OCI-LY1 (cell line): ENCODE measurements at regions not wholly inside any gene's neighbourhood (a gene's known extent, or its start where the extent isn't known, plus 50 kb on each side); places are given as distances from the start of the nearest gene placed in this dataset.

Source experiments
- H2AFZ ChIP-seq: fragments of 200-600 bp; sonication (generic), shearing (Covaris generic); 2 replicates; pipeline ENCODE4 v1.6.0; 2014; ENCODE audit warnings: antibody characterized with exemption, mild to moderate bottlenecking, low read length
- H3F3A ChIP-seq: fragments of 200-600 bp; sonication (generic), shearing (Covaris generic); 2 replicates; pipeline ENCODE4 v1.6.0; 2014; ENCODE audit warnings: mild to moderate bottlenecking, antibody characterized with exemption, low read length, moderate library complexity; ENCODE audit not compliant: insufficient read depth
- H3K27ac ChIP-seq: fragments of 200-600 bp; sonication (generic); 2 replicates; pipeline ENCODE4 v1.5.1; 2014; ENCODE audit warnings: low read length, mixed run types, mild to moderate bottlenecking, low read depth; ENCODE audit not compliant: poor library complexity, severe bottlenecking
- H3K27me3 ChIP-seq: fragments of 200-600 bp; sonication (generic); 2 replicates; pipeline ENCODE4 v1.6.0; 2014; ENCODE audit warnings: antibody characterized with exemption, mild to moderate bottlenecking, low read length, moderate library complexity; ENCODE audit not compliant: insufficient read depth
- H3K36me3 ChIP-seq: fragments of 200-600 bp; sonication (generic); 2 replicates; pipeline ENCODE4 v1.6.1; 2014; ENCODE audit warnings: mild to moderate bottlenecking, antibody characterized with exemption, low read length, moderate library complexity, mixed read lengths; ENCODE audit not compliant: insufficient read depth
- H3K4me1 ChIP-seq: fragments of 200-600 bp; sonication (generic); 2 replicates; pipeline ENCODE4 v1.5.1; 2014; ENCODE audit warnings: mild to moderate bottlenecking, low read length, moderate library complexity; ENCODE audit not compliant: insufficient read depth, severe bottlenecking
- H3K4me2 ChIP-seq: fragments of 200-600 bp; sonication (generic), shearing (Covaris generic); 2 replicates; pipeline ENCODE4 v1.6.1; 2014; ENCODE audit warnings: low read length
- H3K4me3 ChIP-seq: fragments of 200-600 bp; sonication (generic); 2 replicates; pipeline ENCODE4 v1.5.1; 2014; ENCODE audit warnings: low read length, low read depth, mild to moderate bottlenecking, mixed read lengths; ENCODE audit not compliant: poor library complexity, severe bottlenecking
- H3K79me2 ChIP-seq: fragments of 200-600 bp; shearing (Covaris generic); 2 replicates; pipeline ENCODE4 v1.6.1; 2016; ENCODE audit warnings: mixed run types, low read length, mixed read lengths; ENCODE audit not compliant: insufficient read depth
- H3K9ac ChIP-seq: fragments of 200-600 bp; sonication (generic), shearing (Covaris generic); 2 replicates; pipeline ENCODE4 v1.6.1; 2014; ENCODE audit warnings: mild to moderate bottlenecking, low read length, mixed read lengths
- H3K9me2 ChIP-seq: fragments of 200-600 bp; sonication (generic), shearing (Covaris generic); 2 replicates; pipeline ENCODE4 v1.6.1; 2014; ENCODE audit warnings: low read depth, mild to moderate bottlenecking, low read length, mixed read lengths
- H3K9me3 ChIP-seq: fragments of 200-600 bp; shearing (Covaris generic); 2 replicates; pipeline ENCODE4 v1.6.1; 2014; ENCODE audit warnings: low read length, mixed read lengths
- H4K20me1 ChIP-seq: fragments of 200-600 bp; sonication (generic), shearing (Covaris generic); 2 replicates; pipeline ENCODE4 v1.6.0; 2016; ENCODE audit warnings: mild to moderate bottlenecking, low read length; ENCODE audit not compliant: insufficient read depth
- EZH2 ChIP-seq: fragments of 200-600 bp; sonication (generic), shearing (Covaris generic); IDR thresholded peaks from 2 replicates; pipeline ENCODE4 v1.8.0; 2017; ENCODE audit warnings: borderline replicate concordance, mixed run types, mild to moderate bottlenecking, antibody characterized with exemption, low read length, moderate library complexity, mixed read lengths
- TF ChIP-seq, protein P1 (sequence below): fragments of 200-600 bp; sonication (generic), shearing (Covaris generic); IDR thresholded peaks from 2 replicates; pipeline ENCODE4 v1.5.1; 2017; ENCODE audit warnings: mild to moderate bottlenecking, antibody characterized with exemption, low read length, moderate library complexity, mixed read lengths

DNA sequence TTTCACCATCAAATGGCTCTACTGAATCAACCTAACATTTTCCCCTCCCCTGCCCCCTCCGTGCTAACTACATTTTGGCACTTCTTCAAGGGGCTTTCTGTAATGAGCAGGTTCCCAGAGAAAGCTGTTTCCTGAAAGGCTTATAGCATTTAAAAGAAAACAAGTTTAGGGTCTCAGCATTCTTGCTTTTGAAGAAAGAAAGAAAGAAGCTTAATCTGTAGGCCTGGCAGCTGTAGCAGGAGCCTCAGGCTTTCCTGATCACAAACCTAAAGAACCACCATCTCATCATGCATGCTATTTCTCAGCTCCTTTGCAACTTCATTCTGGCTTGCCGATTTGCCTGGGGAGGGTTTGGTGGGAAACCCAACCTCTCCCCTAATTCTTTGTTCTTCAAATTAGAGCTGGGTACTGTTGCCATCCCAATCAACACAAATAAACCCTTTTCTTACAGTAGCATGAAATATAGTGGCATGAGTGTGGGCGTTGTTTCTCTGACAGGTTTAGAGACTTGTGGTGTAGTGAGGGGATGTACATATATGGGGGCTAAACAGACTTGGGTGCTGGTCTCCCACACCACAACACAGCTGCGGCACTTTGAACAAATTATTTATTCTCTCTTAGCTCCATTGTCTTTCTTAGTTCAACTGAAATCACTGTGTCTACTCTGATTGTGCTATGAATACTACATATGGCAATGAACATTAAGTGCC is 160.5 kb upstream of the TNC start:
- Histone ChIP-seq H3K9me2 (no peaks in the 10 kb centered on the region), H3K36me3 (no peaks in the 10 kb centered on the region), H3K4me1 (no peaks in the 10 kb centered on the region), H3K9ac (no peak overlapping the region), H3F3A (no peaks in the 10 kb centered on the region), H4K20me1 (no peaks in the 10 kb centered on the region), H3K4me3 (no peak overlapping the region), H3K4me2 (no peak overlapping the region), H3K27me3 (no peaks in the 10 kb centered on the region), H3K79me2 (no peaks in the 10 kb centered on the region), H3K27ac (no peak overlapping the region), H3K9me3 (no peaks in the 10 kb centered on the region), H2AFZ (no peak overlapping the region)
- TF ChIP-seq, protein P1, sequence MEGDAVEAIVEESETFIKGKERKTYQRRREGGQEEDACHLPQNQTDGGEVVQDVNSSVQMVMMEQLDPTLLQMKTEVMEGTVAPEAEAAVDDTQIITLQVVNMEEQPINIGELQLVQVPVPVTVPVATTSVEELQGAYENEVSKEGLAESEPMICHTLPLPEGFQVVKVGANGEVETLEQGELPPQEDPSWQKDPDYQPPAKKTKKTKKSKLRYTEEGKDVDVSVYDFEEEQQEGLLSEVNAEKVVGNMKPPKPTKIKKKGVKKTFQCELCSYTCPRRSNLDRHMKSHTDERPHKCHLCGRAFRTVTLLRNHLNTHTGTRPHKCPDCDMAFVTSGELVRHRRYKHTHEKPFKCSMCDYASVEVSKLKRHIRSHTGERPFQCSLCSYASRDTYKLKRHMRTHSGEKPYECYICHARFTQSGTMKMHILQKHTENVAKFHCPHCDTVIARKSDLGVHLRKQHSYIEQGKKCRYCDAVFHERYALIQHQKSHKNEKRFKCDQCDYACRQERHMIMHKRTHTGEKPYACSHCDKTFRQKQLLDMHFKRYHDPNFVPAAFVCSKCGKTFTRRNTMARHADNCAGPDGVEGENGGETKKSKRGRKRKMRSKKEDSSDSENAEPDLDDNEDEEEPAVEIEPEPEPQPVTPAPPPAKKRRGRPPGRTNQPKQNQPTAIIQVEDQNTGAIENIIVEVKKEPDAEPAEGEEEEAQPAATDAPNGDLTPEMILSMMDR, result no peak
- no peak for TF ChIP-seq EZH2

DNA sequence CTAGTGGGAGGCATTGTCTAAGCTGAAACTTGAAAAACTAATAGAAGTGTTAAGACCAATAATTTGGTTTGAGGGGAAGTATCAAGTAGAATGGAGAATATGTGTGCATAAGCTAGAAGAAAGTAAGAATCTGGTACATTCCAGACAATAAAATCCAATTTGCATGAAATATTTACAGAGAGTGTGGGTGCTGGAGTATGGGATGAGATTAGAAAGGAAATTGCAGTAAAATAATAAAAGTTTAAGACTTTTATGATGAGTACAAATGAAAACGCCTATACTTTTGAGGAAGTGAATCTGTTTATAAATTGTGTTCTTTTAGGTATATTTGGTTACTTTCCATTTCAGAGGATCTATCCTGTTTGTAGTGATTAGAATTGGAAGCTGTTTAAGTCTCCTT is 165.4 kb upstream of the TNC start:
- Histone ChIP-seq H3K9me2 (no peaks in the 10 kb centered on the region), H3K36me3 (no peaks in the 10 kb centered on the region), H4K20me1 (no peaks in the 10 kb centered on the region), H3K9me3 (no peaks in the 10 kb centered on the region), H3K4me2 (no peak overlapping the region), H3K27ac (no peak overlapping the region), H3K79me2 (no peaks in the 10 kb centered on the region), H3K4me3 (no peak overlapping the region), H3K27me3 (no peaks in the 10 kb centered on the region), H3K4me1 (no peaks in the 10 kb centered on the region), H3F3A (no peaks in the 10 kb centered on the region), H3K9ac (no peak overlapping the region), H2AFZ (no peak overlapping the region)
- TF ChIP-seq, protein P1, result no peak
- no peak for TF ChIP-seq EZH2

DNA sequence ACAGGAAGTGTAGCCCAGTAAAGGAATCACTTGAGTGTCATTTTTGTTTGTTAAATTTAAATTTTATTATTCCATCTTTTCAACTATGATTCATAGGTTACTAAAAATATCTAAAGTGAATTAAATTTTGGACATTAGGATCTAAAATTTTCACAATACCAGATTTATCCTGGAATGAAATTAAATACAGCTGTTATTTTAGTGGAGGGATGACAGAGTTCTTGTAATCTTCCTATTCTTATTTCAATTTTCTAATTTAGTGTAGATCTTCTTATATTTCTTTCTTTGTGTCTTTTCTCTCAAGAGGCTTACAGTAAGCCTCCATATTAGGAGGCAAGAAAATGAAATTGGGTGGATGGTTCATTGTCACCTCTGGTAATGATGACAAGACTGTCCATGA is 167.9 kb upstream of the TNC start:
- Histone ChIP-seq H3K27me3 (no peaks in the 10 kb centered on the region), H3K4me1 (no peaks in the 10 kb centered on the region), H3K9me3 (no peaks in the 10 kb centered on the region), H3K79me2 (no peaks in the 10 kb centered on the region), H3K9me2 (no peaks in the 10 kb centered on the region), H3K36me3 (no peaks in the 10 kb centered on the region), H3K27ac (no peak overlapping the region), H4K20me1 (no peaks in the 10 kb centered on the region), H3K9ac (no peak overlapping the region), H2AFZ (no peak overlapping the region), H3K4me3 (no peak overlapping the region), H3F3A (no peaks in the 10 kb centered on the region), H3K4me2 (no peak overlapping the region)
- TF ChIP-seq, protein P1, result no peak
- TF ChIP-seq EZH2, result no peak
